ENCODE measurements at regions not wholly inside any gene's neighbourhood (a gene's known extent, or its start where the extent isn't known, plus 50 kb on each side); places are given as distances from the start of the nearest gene placed in this dataset.

GRCh38 chr5:135163391-135163790 lies 129.4 kb upstream of the PITX1 start:
- no peak overlapping the region for H3K27ac ChIP-seq (ENCODE audit: low read depth in 1 of 2, low read length in 2 of 2)
- H3K9me3 ChIP-seq (ENCODE audit: control insufficient read depth in 4 of 4, low read length in 3 of 4), result peaks cover 0 to 5% (median 1%) of the 10 kb centered on the region in 4 donors
- H3K9ac ChIP-seq (ENCODE audit: low read depth in 1 of 2, low read length in 2 of 2), result no peak overlapping the region
- DNase-seq (ENCODE audit: low spot score), result peak; percentile 19
- H3K27me3 ChIP-seq (ENCODE audit: control insufficient read depth in 4 of 4, insufficient read depth in 4 of 4, low read length in 3 of 4), result peaks cover 0 to 2% (median 0%) of the 10 kb centered on the region in 4 donors
- H3K4me3 ChIP-seq (ENCODE audit: low read depth in 1 of 3, low read length in 3 of 3), result no peak overlapping the region
- WGBS, result 89% methylated on average over 5 of the region's 5 CpGs
- no peaks in the 10 kb centered on the region for H3K36me3 ChIP-seq (ENCODE audit: control insufficient read depth in 4 of 4, insufficient read depth in 3 of 4, low read depth in 1 of 4, low read length in 3 of 4)
- no peaks in the 10 kb centered on the region for H3K4me1 ChIP-seq (ENCODE audit: control insufficient read depth in 4 of 4, insufficient read depth in 4 of 4, low read length in 3 of 4)
- no peak for TF ChIP-seq FOXA1 (IDR thresholded peaks at IDR 0.05)
- no peak for TF ChIP-seq ZBTB33 (IDR thresholded peaks at IDR 0.05)
- no peak for TF ChIP-seq CTCF (IDR thresholded peaks at IDR 0.05; ENCODE audit: low read depth, low read length, missing input control)
- TF ChIP-seq MAX (IDR thresholded peaks at IDR 0.05), result no peak

GRCh38 chr5:135162661-135163265 lies 128.7 kb upstream of the PITX1 start:
- no peak overlapping the region for H3K9ac ChIP-seq (ENCODE audit: low read depth in 1 of 2, low read length in 2 of 2)
- no peak for DNase-seq (ENCODE audit: low spot score)
- TF ChIP-seq RAD21 (IDR thresholded peaks at IDR 0.05) (no peak), FOXA2 (IDR thresholded peaks at IDR 0.05) (no peak), ATF3 (IDR thresholded peaks at IDR 0.05) (no peak), HNF4A (conservative IDR thresholded peaks at IDR 0.05) (no peak), TAF1 (conservative IDR thresholded peaks at IDR 0.05) (no peak), JUND (IDR thresholded peaks at IDR 0.05) (no peak), ZBTB33 (IDR thresholded peaks at IDR 0.05) (no peak), NR2F2 (IDR thresholded peaks at IDR 0.05) (no peak), RXRA (IDR thresholded peaks at IDR 0.05) (no peak), CTCF (IDR thresholded peaks at IDR 0.05; ENCODE audit: low read depth, low read length, missing input control) (no peak)
- H3K27me3 ChIP-seq (ENCODE audit: control insufficient read depth in 4 of 4, insufficient read depth in 4 of 4, low read length in 3 of 4), result peaks cover 0 to 2% (median 0%) of the 10 kb centered on the region in 4 donors
- no peak overlapping the region for H3K4me3 ChIP-seq (ENCODE audit: low read depth in 1 of 3, low read length in 3 of 3)
- no peaks in the 10 kb centered on the region for H3K4me1 ChIP-seq (ENCODE audit: control insufficient read depth in 4 of 4, insufficient read depth in 4 of 4, low read length in 3 of 4)
- peaks cover 0 to 5% (median 1%) of the 10 kb centered on the region in 4 donors for H3K9me3 ChIP-seq (ENCODE audit: control insufficient read depth in 4 of 4, low read length in 3 of 4)
- H3K27ac ChIP-seq (ENCODE audit: low read depth in 1 of 2, low read length in 2 of 2), result no peak overlapping the region
- no peaks in the 10 kb centered on the region for H3K36me3 ChIP-seq (ENCODE audit: control insufficient read depth in 4 of 4, insufficient read depth in 3 of 4, low read depth in 1 of 4, low read length in 3 of 4)
- WGBS, result 73% methylated on average over 9 of the region's 9 CpGs

All from liver (tissue), 8 donors.